GM12878 (cell line): ENCODE measurements at regions not wholly inside any gene's neighbourhood (a gene's known extent, or its start where the extent isn't known, plus 50 kb on each side); places are given as distances from the start of the nearest gene placed in this dataset.

Experiments used
- ASH2L ChIP-seq: fragments of 300-600, 200-600 bp; sonication (generic); IDR thresholded peaks from 2 replicates; pipeline ENCODE4 v1.6.1; 2017; ENCODE audit warnings: low read depth, mild to moderate bottlenecking, borderline replicate concordance
- ATF7 ChIP-seq: fragments of 450-650 bp; IDR thresholded peaks from 2 replicates; pipeline ENCODE4 v1.6.1; 2016; ENCODE audit warnings: low read depth, mild to moderate bottlenecking
- EGR1 ChIP-seq, 2 experiments: IDR thresholded peaks; 1 replicate in 1 of 2; 2 replicates in 1 of 2; pipeline ENCODE4 v1.6.1; 2011 to 2012; ENCODE audit warnings: low read depth in 2 of 2, low read length in 2 of 2, borderline replicate concordance in 1 of 2, mild to moderate bottlenecking in 1 of 2, moderate library complexity in 1 of 2
- HDAC6 ChIP-seq: fragments of 200-600 bp; sonication (generic); IDR thresholded peaks from one replicate; pipeline ENCODE4 v1.8.0; 2017; ENCODE audit warnings: antibody characterized with exemption; ENCODE audit not compliant: unreplicated experiment
- JUND ChIP-seq: IDR thresholded peaks from 2 replicates; pipeline ENCODE4 v1.6.1; 2012; ENCODE audit warnings: low read depth, mild to moderate bottlenecking, low read length, improper control_type of control experiment, moderate library complexity
- MTA3 ChIP-seq: IDR thresholded peaks from 2 replicates; pipeline ENCODE4 v1.6.1; 2012; ENCODE audit warnings: low read length, inconsistent platforms, borderline replicate concordance
- SMC3 ChIP-seq: IDR thresholded peaks from 2 replicates; pipeline ENCODE4 v1.6.1; 2011; ENCODE audit warnings: low read length, improper control_type of control experiment, borderline replicate concordance
- TF ChIP-seq, protein P1 (sequence below), 3 experiments: IDR thresholded peaks in 2 of 3; conservative IDR thresholded peaks in 1 of 3; 2 replicates each; pipeline ENCODE4 v1.5.1; 2011; ENCODE audit warnings: low read depth in 3 of 3, low read length in 3 of 3, mild to moderate bottlenecking in 3 of 3, control low read depth in 2 of 3, moderate library complexity in 2 of 3, inconsistent platforms in 1 of 3, mixed read lengths in 1 of 3; ENCODE audit not compliant: control insufficient read depth in 2 of 3, insufficient read depth in 1 of 3; ENCODE audit errors: extremely low read depth in 1 of 3

DNA sequence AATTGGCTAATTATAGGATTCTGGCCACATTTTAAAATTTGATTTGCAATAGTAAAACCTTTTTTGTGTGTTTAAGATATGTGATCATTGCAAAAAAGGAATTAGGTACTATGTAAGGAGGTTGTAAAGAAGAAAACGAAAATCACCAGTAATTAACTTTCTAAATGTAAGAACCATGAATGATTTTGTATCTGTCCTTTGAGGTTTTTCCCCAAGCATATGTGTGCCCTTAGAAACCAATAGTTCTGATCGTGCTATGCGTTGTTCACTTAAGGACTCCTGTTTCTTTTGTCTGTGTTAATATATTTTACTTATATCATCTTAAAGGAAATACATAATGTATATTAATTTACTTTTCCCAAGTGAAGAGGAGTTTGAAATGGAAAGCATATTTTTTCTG, 410.2 kb downstream of the PSAT1 start:
- TF ChIP-seq JUND (no peak), MTA3 (no peak), ASH2L (no peak), EGR1 (IDR thresholded peaks at IDR 0.05; ENCODE audit: borderline replicate concordance in 1 of 2, low read depth in 2 of 2, low read length in 2 of 2) (no peak), SMC3 (no peak), ATF7 (no peak), HDAC6 (no peak)
- TF ChIP-seq, protein P1, sequence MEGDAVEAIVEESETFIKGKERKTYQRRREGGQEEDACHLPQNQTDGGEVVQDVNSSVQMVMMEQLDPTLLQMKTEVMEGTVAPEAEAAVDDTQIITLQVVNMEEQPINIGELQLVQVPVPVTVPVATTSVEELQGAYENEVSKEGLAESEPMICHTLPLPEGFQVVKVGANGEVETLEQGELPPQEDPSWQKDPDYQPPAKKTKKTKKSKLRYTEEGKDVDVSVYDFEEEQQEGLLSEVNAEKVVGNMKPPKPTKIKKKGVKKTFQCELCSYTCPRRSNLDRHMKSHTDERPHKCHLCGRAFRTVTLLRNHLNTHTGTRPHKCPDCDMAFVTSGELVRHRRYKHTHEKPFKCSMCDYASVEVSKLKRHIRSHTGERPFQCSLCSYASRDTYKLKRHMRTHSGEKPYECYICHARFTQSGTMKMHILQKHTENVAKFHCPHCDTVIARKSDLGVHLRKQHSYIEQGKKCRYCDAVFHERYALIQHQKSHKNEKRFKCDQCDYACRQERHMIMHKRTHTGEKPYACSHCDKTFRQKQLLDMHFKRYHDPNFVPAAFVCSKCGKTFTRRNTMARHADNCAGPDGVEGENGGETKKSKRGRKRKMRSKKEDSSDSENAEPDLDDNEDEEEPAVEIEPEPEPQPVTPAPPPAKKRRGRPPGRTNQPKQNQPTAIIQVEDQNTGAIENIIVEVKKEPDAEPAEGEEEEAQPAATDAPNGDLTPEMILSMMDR (IDR thresholded peaks at IDR 0.05 in 2 of 3, conservative IDR thresholded peaks at IDR 0.05 in 1 of 3; ENCODE audit: control insufficient read depth in 2 of 3, extremely low read depth in 1 of 3, insufficient read depth in 1 of 3, low read depth in 3 of 3, low read length in 3 of 3), result no peak
